ENCODE measurements at regions not wholly inside any gene's neighbourhood (a gene's known extent, or its start where the extent isn't known, plus 50 kb on each side); places are given as distances from the start of the nearest gene placed in this dataset.

- DNase-seq (ENCODE audit: low read depth, low spot score) = no peak
- no peak overlapping the region for H3K4me3 ChIP-seq (ENCODE audit: low read depth, low read length)
- H3K27me3 ChIP-seq (ENCODE audit: control insufficient read depth, insufficient read depth, low read length) = no peaks in the 10 kb centered on the region
- H3K27ac ChIP-seq (ENCODE audit: low read depth, low read length) = no peak overlapping the region
- ChIA-PET CTCF (no interaction called here), POLR2A (no interaction called here)
- no peak for TF ChIP-seq CTCF (IDR thresholded peaks at IDR 0.05; ENCODE audit: low read depth, low read length)
- H3K9me3 ChIP-seq (ENCODE audit: control insufficient read depth, insufficient read depth, low read length) = no peaks in the 10 kb centered on the region
Observed at GRCh38 chr14:87829543-87829942, 163.4 kb downstream of the GALC start.

- TF ChIP-seq CTCF (IDR thresholded peaks at IDR 0.05; ENCODE audit: low read depth, low read length) = no peak
- POLR2A ChIA-PET = no interaction called here
- no peak for DNase-seq (ENCODE audit: low read depth, low spot score)
Observed at GRCh38 chr14:87824266-87824665, 168.7 kb downstream of the GALC start.

GRCh38 chr14:87816416-87816815 lies 176.6 kb downstream of the GALC start:
- Histone ChIP-seq H3K27me3 (ENCODE audit: control insufficient read depth, insufficient read depth, low read length) (no peaks in the 10 kb centered on the region), H3K27ac (ENCODE audit: low read depth, low read length) (no peak overlapping the region), H3K4me3 (ENCODE audit: low read depth, low read length) (no peak overlapping the region), H3K9me3 (ENCODE audit: control insufficient read depth, insufficient read depth, low read length) (no peaks in the 10 kb centered on the region; the same call in 1 of the 2 replicates)
- POLR2A ChIA-PET = no interaction called here
- TF ChIP-seq CTCF (IDR thresholded peaks at IDR 0.05; ENCODE audit: low read depth, low read length) = no peak
- CTCF ChIA-PET = no interaction called here
- DNase-seq (ENCODE audit: low read depth, low spot score) = no peak

More at GRCh38 chr14:87824266-87824665, 168.7 kb downstream of the GALC start:
- Histone ChIP-seq H3K27ac (ENCODE audit: low read depth, low read length) (no peak overlapping the region), H3K4me3 (ENCODE audit: low read depth, low read length) (no peak overlapping the region), H3K27me3 (ENCODE audit: control insufficient read depth, insufficient read depth, low read length) (no peaks in the 10 kb centered on the region), H3K9me3 (ENCODE audit: control insufficient read depth, insufficient read depth, low read length) (no peaks in the 10 kb centered on the region; the same call in 1 of the 2 replicates)
- CTCF ChIA-PET = no interaction called here

GRCh38 chr14:87815121-87815520 lies 177.9 kb downstream of the GALC start:
- CTCF ChIA-PET = no interaction called here
- no peak for TF ChIP-seq CTCF (IDR thresholded peaks at IDR 0.05; ENCODE audit: low read depth, low read length)
- no peak for DNase-seq (ENCODE audit: low read depth, low spot score)
- Histone ChIP-seq H3K4me3 (ENCODE audit: low read depth, low read length) (no peak overlapping the region), H3K9me3 (ENCODE audit: control insufficient read depth, insufficient read depth, low read length) (no peaks in the 10 kb centered on the region; the same call in 1 of the 2 replicates), H3K27me3 (ENCODE audit: control insufficient read depth, insufficient read depth, low read length) (no peaks in the 10 kb centered on the region), H3K27ac (ENCODE audit: low read depth, low read length) (no peak overlapping the region)
- POLR2A ChIA-PET = no interaction called here

- H3K9me3 ChIP-seq (ENCODE audit: control insufficient read depth, insufficient read depth, low read length) = no peaks in the 10 kb centered on the region; the same call in 1 of the 2 replicates
- no peak for TF ChIP-seq CTCF (IDR thresholded peaks at IDR 0.05; ENCODE audit: low read depth, low read length)
- H3K27ac ChIP-seq (ENCODE audit: low read depth, low read length) = no peak overlapping the region
- POLR2A ChIA-PET = no interaction called here
- no peaks in the 10 kb centered on the region for H3K27me3 ChIP-seq (ENCODE audit: control insufficient read depth, insufficient read depth, low read length)
- no peak overlapping the region for H3K4me3 ChIP-seq (ENCODE audit: low read depth, low read length)
- CTCF ChIA-PET = no interaction called here
- DNase-seq (ENCODE audit: low read depth, low spot score) = no peak
Observed at GRCh38 chr14:87813686-87814085, 179.3 kb downstream of the GALC start.

All from AG04450 (cell line).